Prostate gland (tissue), 1 donor: ENCODE measurements at regions not wholly inside any gene's neighbourhood (a gene's known extent, or its start where the extent isn't known, plus 50 kb on each side); places are given as distances from the start of the nearest gene placed in this dataset.
"Not testable (repeated sequence)": the region's sequence is repeated elsewhere in the genome, so short reads cannot be mapped to it uniquely, and the experiment has no call there.

Experiments used
- POLR2A ChIP-seq: fragments of 450-650 bp; IDR thresholded peaks from one replicate; pipeline ENCODE4 v1.6.1; 2016; ENCODE audit warnings: antibody characterized with exemption, mild to moderate bottlenecking
- POLR2AphosphoS5 ChIP-seq: sonication (generic); formaldehyde crosslinking; IDR thresholded peaks from one replicate; pipeline ENCODE4 v1.6.1; 2017; ENCODE audit warnings: antibody characterized with exemption

GRCh38 chr14:105688023-105688351 lies 161.6 kb downstream of the TMEM121 start:
- not testable (repeated sequence) for TF ChIP-seq POLR2AphosphoS5, POLR2A
